Activated CD8-positive, alpha-beta memory T cell treated with anti-CD3 and anti-CD28 coated beads for 4 hours (primary cell): ENCODE measurements at regions not wholly inside any gene's neighbourhood (a gene's known extent, or its start where the extent isn't known, plus 50 kb on each side); places are given as distances from the start of the nearest gene placed in this dataset.

Source experiments
- DNase-seq, 2 donors: peaks; one replicate each; pipeline ENCODE4 v3.0.0-alpha.2; 2020; ENCODE audit warnings: low read depth in 2 of 2

DNA sequence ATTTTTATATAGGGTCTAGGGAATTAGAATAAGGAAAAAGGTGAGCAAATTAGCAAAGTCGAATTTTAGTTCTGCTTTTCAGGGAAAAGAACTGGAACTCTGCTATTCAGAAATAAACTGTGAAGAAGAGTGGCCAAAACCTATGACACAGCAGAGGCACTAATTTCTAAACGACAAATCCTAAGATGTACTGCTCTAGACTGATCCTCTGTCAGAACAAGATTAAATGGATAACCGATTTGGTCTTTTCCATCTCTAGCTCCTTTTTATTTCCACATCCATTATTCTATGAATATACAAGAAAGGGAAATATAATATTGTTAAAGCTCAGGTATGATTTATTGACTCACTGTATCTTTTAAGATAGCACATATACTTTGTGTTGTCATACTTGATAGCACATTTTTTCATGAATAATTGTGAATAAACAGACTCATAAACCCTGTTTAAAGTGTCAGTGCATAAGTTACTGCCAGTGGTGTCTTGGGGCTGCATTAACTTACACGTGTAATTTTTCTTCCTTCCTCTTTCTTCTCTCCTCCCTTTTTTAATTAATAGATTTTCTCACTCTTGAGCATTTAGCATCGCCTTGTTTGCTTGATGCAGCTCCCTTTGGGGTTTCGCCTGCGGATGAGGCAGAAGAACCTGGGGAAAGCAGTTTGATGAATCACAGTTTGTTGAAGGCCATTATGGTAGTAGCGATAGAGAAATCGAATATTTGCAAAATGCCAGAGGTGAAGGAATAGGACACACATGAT, 496.6 kb downstream of the ADGRL2 start:
- no peak for DNase-seq

DNA sequence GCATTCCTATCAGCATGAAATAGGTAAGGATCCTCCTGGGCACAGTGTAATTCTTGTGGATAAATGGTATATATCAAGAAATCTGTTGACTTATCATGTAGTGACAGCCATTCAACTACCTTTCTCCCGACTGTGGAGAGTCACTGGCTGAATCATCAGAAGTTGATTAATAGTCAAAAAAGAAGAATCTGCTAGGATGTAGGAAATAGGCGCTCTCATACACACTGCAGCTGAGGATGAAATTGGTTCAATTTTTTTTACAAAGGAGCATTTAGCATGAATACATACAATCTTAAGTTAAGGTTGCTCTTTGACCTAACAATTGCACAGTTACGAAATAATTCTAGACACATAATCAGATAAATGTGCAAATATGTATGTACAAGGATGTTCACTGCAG, 486.8 kb downstream of the ADGRL2 start:
- no peak for DNase-seq

DNA sequence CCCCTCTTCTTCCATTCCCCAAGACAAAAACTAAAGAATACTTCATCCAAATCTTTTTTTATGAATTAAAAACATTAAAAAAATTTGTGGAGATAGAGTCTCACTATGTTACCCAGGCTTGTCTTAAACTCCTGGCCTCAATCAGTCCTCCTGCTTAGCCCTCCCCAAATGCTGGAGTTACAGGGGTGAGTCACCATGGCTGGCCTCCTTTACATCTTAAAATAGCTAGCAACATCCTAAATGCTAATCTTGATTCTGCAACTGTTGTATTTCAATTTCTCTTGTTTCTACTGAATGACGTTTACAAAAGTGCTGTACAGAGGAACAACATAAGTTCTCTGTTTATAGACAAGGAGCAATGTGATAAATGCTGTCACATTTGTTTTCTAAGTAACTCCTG, 483.5 kb downstream of the ADGRL2 start:
- no peak for DNase-seq

GRCh38 chr1:82279241-82279640, 478.5 kb downstream of the ADGRL2 start:
- DNase-seq, result no peak

GRCh38 chr1:82273816-82274215, 473.1 kb downstream of the ADGRL2 start:
- DNase-seq, result no peak

DNA sequence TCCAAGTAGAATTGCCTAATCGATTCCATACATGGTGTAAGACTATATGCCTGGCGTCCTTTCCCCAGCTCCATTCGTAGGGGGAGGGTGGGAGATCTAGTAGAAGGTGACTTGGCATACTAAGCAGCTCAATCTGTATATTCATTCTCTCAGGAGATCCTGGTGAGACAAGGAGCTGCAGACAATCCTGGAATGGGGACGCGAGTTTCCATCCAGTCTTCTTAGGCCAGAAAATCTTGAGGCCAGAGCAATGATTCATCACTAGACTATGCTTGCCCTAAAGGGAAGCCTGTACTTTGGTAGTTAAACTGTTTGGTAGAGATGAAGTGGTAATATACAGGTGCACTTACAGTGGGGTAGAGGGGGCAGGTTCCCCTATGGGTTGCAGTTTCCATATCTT, 468.7 kb downstream of the ADGRL2 start:
- no peak for DNase-seq

DNA sequence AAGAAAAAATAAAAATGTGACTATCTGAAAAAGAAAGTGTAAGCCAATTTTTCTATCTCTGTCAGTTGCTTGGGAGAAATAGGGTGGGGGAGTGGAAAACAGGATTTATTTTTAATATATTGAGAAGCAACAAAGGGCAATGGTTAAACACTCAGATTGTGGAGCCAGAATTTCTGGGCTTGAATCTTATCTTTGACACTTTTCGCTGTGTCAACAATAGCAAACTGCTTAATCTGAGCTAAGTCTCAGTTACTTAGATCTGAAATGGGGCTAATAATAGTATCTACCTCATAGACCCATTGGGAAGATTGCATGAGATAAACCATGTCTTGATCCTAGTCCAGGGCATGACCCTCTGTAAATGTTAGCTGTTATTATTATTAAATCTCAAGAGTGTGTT, 468.1 kb downstream of the ADGRL2 start:
- no peak for DNase-seq

GRCh38 chr1:82266351-82266750, 465.6 kb downstream of the ADGRL2 start:
- no peak for DNase-seq

- no peak for DNase-seq
Observed at GRCh38 chr1:82265436-82265835, 464.7 kb downstream of the ADGRL2 start.

DNA sequence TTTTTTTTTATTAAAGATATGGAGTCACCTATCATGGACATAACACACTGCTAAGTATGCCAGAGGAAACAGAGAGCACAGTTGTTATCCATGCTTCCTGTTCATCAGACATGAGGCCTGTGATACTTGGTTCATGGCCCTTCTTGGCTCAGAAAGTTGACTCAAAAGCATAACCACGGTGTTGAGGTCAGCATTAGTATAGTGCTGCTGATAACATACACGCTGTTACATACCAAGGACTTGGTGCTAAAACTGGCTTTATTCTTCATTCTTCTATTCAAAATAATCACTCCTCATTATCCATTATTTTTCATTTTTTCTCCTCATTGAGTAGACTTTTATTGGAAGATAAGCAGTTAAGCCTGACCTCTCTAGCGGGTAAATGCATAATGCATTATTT, 464.1 kb downstream of the ADGRL2 start:
- no peak for DNase-seq

DNA sequence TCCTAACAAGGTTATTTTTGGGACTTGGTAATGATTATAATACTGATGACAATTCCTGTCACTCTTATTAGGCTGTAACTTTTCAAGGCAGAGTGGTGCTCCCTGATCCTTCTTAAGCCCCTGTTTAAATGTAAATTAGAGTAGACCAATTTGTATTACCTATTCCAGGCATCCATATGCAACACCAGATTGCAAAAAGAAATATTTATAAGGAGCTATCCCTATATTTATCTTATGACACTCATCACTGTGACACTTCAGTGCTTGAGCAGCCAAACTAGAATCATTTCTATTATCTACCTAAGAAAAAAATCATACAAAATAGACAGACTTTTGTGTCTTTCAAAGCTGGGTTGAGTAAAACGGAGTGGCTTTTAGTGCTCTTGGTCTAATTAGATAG, 462.7 kb downstream of the ADGRL2 start:
- no peak for DNase-seq

GRCh38 chr1:82260666-82261065, 459.9 kb downstream of the ADGRL2 start:
- DNase-seq, result no peak

DNA sequence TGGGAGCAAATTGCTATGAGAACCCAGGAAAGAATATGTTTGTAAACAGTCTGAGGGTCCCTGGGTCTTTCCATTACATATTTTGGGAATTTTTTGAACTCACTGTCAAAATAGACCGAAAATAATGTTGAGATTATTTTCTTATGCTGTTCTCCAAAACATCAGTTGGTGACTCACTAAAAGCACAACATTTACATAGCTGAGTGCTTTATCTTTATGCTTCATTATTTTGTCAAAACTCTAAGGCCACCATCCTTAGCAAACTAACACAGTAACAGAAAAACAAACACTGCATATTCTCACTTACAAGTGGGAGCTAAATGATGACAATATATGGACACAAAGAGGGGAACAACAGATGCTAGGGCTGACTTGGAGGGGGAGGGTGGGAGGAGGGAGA, 459.3 kb downstream of the ADGRL2 start:
- no peak for DNase-seq

GRCh38 chr1:82258887-82259286, 458.2 kb downstream of the ADGRL2 start:
- no peak for DNase-seq

DNA sequence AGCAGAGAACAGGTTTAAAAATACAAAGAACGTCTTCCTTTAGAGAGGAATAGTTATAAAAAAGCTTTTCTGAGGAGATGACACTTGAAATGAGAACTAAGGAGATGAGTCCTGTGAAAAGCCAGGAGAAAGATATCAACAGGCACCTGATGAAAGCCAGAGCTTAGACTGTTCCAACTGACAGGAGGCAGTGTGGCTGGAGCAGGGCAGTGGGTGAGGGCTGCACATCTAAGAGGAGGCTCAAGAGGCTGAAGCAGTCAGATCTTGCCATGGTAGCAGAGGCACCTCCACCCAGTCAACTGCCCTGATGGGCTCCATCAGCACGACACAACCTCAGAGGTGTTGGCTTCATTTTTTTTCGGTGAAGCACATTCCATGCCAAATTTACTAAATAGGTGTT, 445.3 kb downstream of the ADGRL2 start:
- no peak for DNase-seq

- no peak for DNase-seq
Observed at GRCh38 chr1:82245345-82246014, 444.7 kb downstream of the ADGRL2 start.

- no peak for DNase-seq
Observed at GRCh38 chr1:82240571-82240970, 439.8 kb downstream of the ADGRL2 start.

DNA sequence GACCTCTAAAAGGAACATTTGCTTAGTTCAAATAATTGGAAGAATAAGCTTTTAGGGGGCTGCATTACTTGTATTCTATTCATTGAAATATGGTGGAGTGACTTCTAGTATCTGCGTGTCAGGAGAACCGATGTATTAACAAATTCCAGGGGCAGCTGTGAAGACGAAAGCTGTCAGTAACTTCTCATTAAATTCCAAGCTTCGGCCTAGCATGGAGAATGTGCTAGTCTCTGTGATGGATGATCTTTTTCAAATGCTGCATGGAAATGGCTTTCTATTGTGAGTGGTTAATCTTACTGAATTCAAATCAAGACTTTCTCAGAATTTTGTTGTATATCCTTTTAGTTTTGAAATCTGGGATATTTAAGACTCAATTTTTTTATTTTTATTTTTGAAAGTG, 429.9 kb downstream of the ADGRL2 start:
- no peak for DNase-seq

- DNase-seq, result no peak
Observed at GRCh38 chr1:82227306-82228095, 426.8 kb downstream of the ADGRL2 start.

DNA sequence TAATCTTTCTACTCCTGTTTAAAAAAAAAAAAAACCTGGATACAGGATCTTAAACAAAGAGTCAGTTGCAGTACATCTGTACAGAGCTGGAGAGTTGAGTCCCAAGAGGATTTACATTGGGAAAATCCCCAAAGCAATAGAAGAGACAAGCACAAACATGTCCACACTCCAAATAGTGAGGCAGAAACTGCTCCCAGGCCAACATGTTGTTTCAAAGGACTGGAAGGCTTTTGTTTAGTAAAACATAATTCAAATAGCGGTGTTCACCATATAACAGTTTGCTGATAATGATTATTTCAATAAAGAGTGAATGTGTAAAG, 425.4 kb downstream of the ADGRL2 start:
- DNase-seq, result no peak

GRCh38 chr1:82225421-82226185, 424.9 kb downstream of the ADGRL2 start:
- DNase-seq, result no peak

GRCh38 chr1:82223091-82223490, 422.4 kb downstream of the ADGRL2 start:
- no peak for DNase-seq
